KMS-11 (cell line): ENCODE measurements at regions not wholly inside any gene's neighbourhood (a gene's known extent, or its start where the extent isn't known, plus 50 kb on each side); places are given as distances from the start of the nearest gene placed in this dataset.

Experiments used
- H2AFZ ChIP-seq: fragments of 200-600 bp; sonication (generic); 2 replicates; pipeline ENCODE4 v1.6.1; 2016; ENCODE audit warnings: antibody characterized with exemption, mixed run types, low read depth
- H3K27ac ChIP-seq: fragments of 200-600 bp; sonication (generic); 2 replicates; pipeline ENCODE4 v1.6.1; 2016; ENCODE audit warnings: mild to moderate bottlenecking, mixed run types
- H3K27me3 ChIP-seq: fragments of 200-600 bp; sonication (generic); 2 replicates; pipeline ENCODE4 v1.6.1; 2017; ENCODE audit warnings: mild to moderate bottlenecking, low read depth, mixed run types, moderate library complexity; ENCODE audit not compliant: insufficient read depth
- H3K36me3 ChIP-seq: fragments of 200-600 bp; sonication (generic); 2 replicates; pipeline ENCODE4 v1.6.1; 2017; ENCODE audit warnings: mild to moderate bottlenecking, mixed run types; ENCODE audit not compliant: insufficient read depth
- H3K4me1 ChIP-seq: fragments of 200-600 bp; sonication (generic); 2 replicates; pipeline ENCODE4 v1.6.1; 2016; ENCODE audit warnings: mild to moderate bottlenecking, low read depth, mixed run types; ENCODE audit not compliant: poor library complexity, severe bottlenecking
- H3K4me2 ChIP-seq: fragments of 200-600 bp; sonication (generic); 2 replicates; pipeline ENCODE4 v1.7.0; 2016; ENCODE audit warnings: mild to moderate bottlenecking, mixed run types
- H3K4me3 ChIP-seq: fragments of 200-600 bp; sonication (generic); IDR thresholded peaks from 2 replicates; pipeline ENCODE4 v1.6.1; 2017; ENCODE audit warnings: low read depth, low read length, mixed read lengths; ENCODE audit not compliant: insufficient read depth
- H3K79me2 ChIP-seq: fragments of 200-600 bp; sonication (generic); 2 replicates; pipeline ENCODE4 v1.6.1; 2016; ENCODE audit warnings: low read depth, mixed run types; ENCODE audit not compliant: insufficient read depth
- H3K9ac ChIP-seq: fragments of 200-600 bp; sonication (generic); 2 replicates; pipeline ENCODE4 v1.6.1; 2016; ENCODE audit warnings: mild to moderate bottlenecking, mixed run types
- H4K20me1 ChIP-seq: fragments of 200-600 bp; sonication (generic); 2 replicates; pipeline ENCODE4 v1.6.1; 2016; ENCODE audit warnings: mild to moderate bottlenecking, mixed run types; ENCODE audit not compliant: insufficient read depth
- TF ChIP-seq, protein P1 (sequence below): fragments of 200-600 bp; sonication (generic); conservative IDR thresholded peaks from 2 replicates; pipeline ENCODE4 v1.6.1; 2017; ENCODE audit warnings: low read depth, mild to moderate bottlenecking, antibody characterized with exemption, low read length, moderate library complexity, mixed read lengths

GRCh38 chr12:58299371-58299770, 358.0 kb downstream of the ATP23 start:
- TF ChIP-seq, protein P1, sequence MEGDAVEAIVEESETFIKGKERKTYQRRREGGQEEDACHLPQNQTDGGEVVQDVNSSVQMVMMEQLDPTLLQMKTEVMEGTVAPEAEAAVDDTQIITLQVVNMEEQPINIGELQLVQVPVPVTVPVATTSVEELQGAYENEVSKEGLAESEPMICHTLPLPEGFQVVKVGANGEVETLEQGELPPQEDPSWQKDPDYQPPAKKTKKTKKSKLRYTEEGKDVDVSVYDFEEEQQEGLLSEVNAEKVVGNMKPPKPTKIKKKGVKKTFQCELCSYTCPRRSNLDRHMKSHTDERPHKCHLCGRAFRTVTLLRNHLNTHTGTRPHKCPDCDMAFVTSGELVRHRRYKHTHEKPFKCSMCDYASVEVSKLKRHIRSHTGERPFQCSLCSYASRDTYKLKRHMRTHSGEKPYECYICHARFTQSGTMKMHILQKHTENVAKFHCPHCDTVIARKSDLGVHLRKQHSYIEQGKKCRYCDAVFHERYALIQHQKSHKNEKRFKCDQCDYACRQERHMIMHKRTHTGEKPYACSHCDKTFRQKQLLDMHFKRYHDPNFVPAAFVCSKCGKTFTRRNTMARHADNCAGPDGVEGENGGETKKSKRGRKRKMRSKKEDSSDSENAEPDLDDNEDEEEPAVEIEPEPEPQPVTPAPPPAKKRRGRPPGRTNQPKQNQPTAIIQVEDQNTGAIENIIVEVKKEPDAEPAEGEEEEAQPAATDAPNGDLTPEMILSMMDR, result no peak
- Histone ChIP-seq H3K4me1 (no peaks in the 10 kb centered on the region), H3K79me2 (no peaks in the 10 kb centered on the region), H2AFZ (no peak overlapping the region), H3K9ac (no peak overlapping the region), H4K20me1 (no peaks in the 10 kb centered on the region), H3K36me3 (no peaks in the 10 kb centered on the region), H3K4me2 (no peak overlapping the region), H3K27ac (no peak overlapping the region), H3K4me3 (no peak overlapping the region), H3K27me3 (no peaks in the 10 kb centered on the region)

DNA sequence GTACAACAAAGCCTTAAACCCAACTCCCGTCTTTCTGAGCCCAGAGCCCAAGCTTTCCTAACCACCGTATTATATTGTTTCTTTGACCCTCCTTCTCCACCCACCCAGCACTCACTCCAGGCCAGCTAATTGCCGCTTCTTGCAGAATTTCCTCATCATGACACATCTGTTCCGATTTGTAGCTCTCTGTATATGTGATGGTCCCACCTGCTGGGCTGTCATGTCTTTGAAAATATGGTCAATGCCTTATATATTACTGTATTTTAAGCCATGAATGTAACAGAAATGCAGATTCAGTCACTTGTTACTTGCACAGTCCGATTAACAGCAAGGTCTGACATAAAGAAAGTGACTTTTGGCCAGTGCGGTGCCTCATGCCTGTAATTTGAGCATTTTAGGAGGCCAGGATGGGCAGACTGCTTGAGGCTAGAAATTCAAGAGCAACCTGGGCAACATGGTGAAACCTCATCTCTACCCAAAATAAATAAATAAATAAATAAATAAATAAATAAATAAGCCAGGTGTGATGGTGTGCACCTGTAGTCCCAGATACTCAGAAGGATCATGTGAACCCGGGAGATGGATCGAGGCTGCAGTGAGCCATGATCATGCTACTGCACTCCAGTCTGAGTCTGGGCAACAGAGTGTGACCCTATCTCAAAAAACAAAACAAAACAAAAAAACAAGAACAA, 359.8 kb downstream of the ATP23 start:
- no peaks in the 10 kb centered on the region for H4K20me1 ChIP-seq
- no peaks in the 10 kb centered on the region for H3K79me2 ChIP-seq
- no peak overlapping the region for H3K9ac ChIP-seq
- H3K4me3 ChIP-seq, result no peak overlapping the region
- no peak overlapping the region for H3K4me2 ChIP-seq
- H3K27me3 ChIP-seq, result no peaks in the 10 kb centered on the region
- H2AFZ ChIP-seq, result no peak overlapping the region
- no peaks in the 10 kb centered on the region for H3K4me1 ChIP-seq
- no peaks in the 10 kb centered on the region for H3K36me3 ChIP-seq
- no peak overlapping the region for H3K27ac ChIP-seq
- TF ChIP-seq, protein P1, result no peak

DNA sequence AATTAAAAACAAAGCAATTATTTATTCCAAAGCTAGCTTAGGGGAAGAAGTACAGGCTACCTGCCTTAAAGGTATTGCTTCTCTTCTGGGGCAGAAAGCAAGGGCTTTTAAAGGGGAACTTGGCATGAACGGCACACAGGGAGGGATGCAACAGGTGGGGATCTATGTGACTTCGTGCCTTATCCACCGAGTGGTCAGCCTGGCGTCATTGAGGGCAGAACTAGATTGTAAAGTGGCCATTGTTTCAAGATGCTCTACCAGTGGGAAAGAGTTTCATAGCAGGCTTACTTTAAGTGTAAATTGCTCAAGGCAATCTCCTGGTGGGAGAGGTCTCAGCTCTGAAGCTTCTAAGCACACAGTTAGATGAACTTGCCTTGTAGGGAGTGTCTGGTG, 360.4 kb downstream of the ATP23 start:
- Histone ChIP-seq H2AFZ (no peak overlapping the region), H3K9ac (no peak overlapping the region), H3K27me3 (no peaks in the 10 kb centered on the region), H3K27ac (no peak overlapping the region), H3K4me3 (no peak overlapping the region), H3K4me2 (no peak overlapping the region), H4K20me1 (no peaks in the 10 kb centered on the region), H3K36me3 (no peaks in the 10 kb centered on the region), H3K79me2 (no peaks in the 10 kb centered on the region), H3K4me1 (no peaks in the 10 kb centered on the region)
- TF ChIP-seq, protein P1, result no peak

- no peaks in the 10 kb centered on the region for H3K36me3 ChIP-seq
- no peak overlapping the region for H3K9ac ChIP-seq
- no peak overlapping the region for H3K4me2 ChIP-seq
- TF ChIP-seq, protein P1, result no peak
- no peaks in the 10 kb centered on the region for H3K27me3 ChIP-seq
- H3K4me1 ChIP-seq, result no peaks in the 10 kb centered on the region
- H2AFZ ChIP-seq, result no peak overlapping the region
- H3K27ac ChIP-seq, result no peak overlapping the region
- no peaks in the 10 kb centered on the region for H4K20me1 ChIP-seq
- no peaks in the 10 kb centered on the region for H3K79me2 ChIP-seq
- H3K4me3 ChIP-seq, result no peak overlapping the region
Observed at GRCh38 chr12:58302487-58303011, 361.2 kb downstream of the ATP23 start.
